ENCODE measurements at regions not wholly inside any gene's neighbourhood (a gene's known extent, or its start where the extent isn't known, plus 50 kb on each side); places are given as distances from the start of the nearest gene placed in this dataset.

- no peaks in the 10 kb centered on the region for H3K79me2 ChIP-seq (ENCODE audit: control insufficient read depth, insufficient read depth, low read length)
- BruUV-seq (replicated peaks): no TSS peak
- no peak for FAIRE-seq
- no peak overlapping the region for H3K4me3 ChIP-seq
- no peaks in the 10 kb centered on the region for H3K27me3 ChIP-seq (ENCODE audit: control insufficient read depth in 2 of 2, insufficient read depth in 2 of 2, low read length in 2 of 2)
- ChIA-PET POLR2A (no interaction called here), CTCF (ENCODE audit: low intra/inter-chr PET ratio) (no interaction called here)
- no peak overlapping the region for H3K4me2 ChIP-seq (ENCODE audit: insufficient read depth, low read length)
- H3K36me3 ChIP-seq (ENCODE audit: control insufficient read depth, insufficient read depth, low read length): no peaks in the 10 kb centered on the region
- H3K9ac ChIP-seq (ENCODE audit: insufficient read depth in 1 of 2, low read depth in 2 of 2, low read length in 2 of 2): no peak overlapping the region
- H3K9me3 ChIP-seq (replicated peaks; ENCODE audit: control insufficient read depth, insufficient read depth, low read depth, low read length): no peaks in the 10 kb centered on the region
- in situ Hi-C loops (cut with MboI) (no loop called here), intact Hi-C loops (cut with micrococcal nuclease) (no loop called here)
- no peak for TF ChIP-seq KAT2B (IDR thresholded peaks at IDR 0.05; ENCODE audit: low read depth, low read length)
- TF ChIP-seq RNF219 (CRISPR knock-in tag; IDR thresholded peaks at IDR 0.05): no peak
- TF ChIP-seq MIER1 (IDR thresholded peaks at IDR 0.05; ENCODE audit: low read depth): no peak
- TF ChIP-seq TGIF2 (CRISPR knock-in tag; IDR thresholded peaks at IDR 0.05): no peak
- no peak for TF ChIP-seq ADNP (tag; IDR thresholded peaks at IDR 0.05)
- no peak for TF ChIP-seq SMARCE1 (IDR thresholded peaks at IDR 0.05)
- no peak for TF ChIP-seq SMARCA4 (IDR thresholded peaks at IDR 0.05)
- TF ChIP-seq CSDE1 (IDR thresholded peaks at IDR 0.05): no peak
- TF ChIP-seq GMEB1 (CRISPR knock-in tag; IDR thresholded peaks at IDR 0.05): no peak
- no peak for TF ChIP-seq SMAD4 (CRISPR knock-in tag; conservative IDR thresholded peaks at IDR 0.05)
- TF ChIP-seq POLR2B (IDR thresholded peaks at IDR 0.05; ENCODE audit: low read depth, partially characterized antibody): no peak
- no peak for TF ChIP-seq ZMIZ1 (IDR thresholded peaks at IDR 0.05; ENCODE audit: low read depth in 2 of 2, low read length in 2 of 2)
- TF ChIP-seq WHSC1 (IDR thresholded peaks at IDR 0.05; ENCODE audit: low read length): no peak
- TF ChIP-seq RBBP5 (IDR thresholded peaks at IDR 0.05; ENCODE audit: borderline replicate concordance, insufficient read depth, low read length, poor library complexity, severe bottlenecking): no peak
- no peak for TF ChIP-seq ELK3 (CRISPR knock-in tag; IDR thresholded peaks at IDR 0.05)
- H3K9me1 ChIP-seq (ENCODE audit: control insufficient read depth, insufficient read depth, low read length): no peaks in the 10 kb centered on the region
- H3K4me1 ChIP-seq (replicated peaks in 1 of 2; ENCODE audit: control insufficient read depth in 2 of 2, insufficient read depth in 2 of 2, low read length in 2 of 2): no peaks in the 10 kb centered on the region
- no peak overlapping the region for H3K27ac ChIP-seq (ENCODE audit: extremely low read depth, low read depth, low read length)
- DNase-seq (ENCODE audit: extremely low read depth in 1 of 4, low spot score in 3 of 4): no peak
- no peaks in the 10 kb centered on the region for H4K20me1 ChIP-seq (replicated peaks; ENCODE audit: control insufficient read depth, insufficient read depth, low read length)
- H2AFZ ChIP-seq (ENCODE audit: low read depth, low read length): no peak overlapping the region
- no peak for ATAC-seq
- WGBS (ENCODE audit: insufficient coverage, low coverage, missing lambda C conversion rate): 0% methylated on average over 3 of the region's 3 CpGs
Measured at GRCh38 chr3:22971497-22971896, 231.6 kb upstream of the UBE2E2 start.
